ENCODE measurements at regions not wholly inside any gene's neighbourhood (a gene's known extent, or its start where the extent isn't known, plus 50 kb on each side); places are given as distances from the start of the nearest gene placed in this dataset.

DNA sequence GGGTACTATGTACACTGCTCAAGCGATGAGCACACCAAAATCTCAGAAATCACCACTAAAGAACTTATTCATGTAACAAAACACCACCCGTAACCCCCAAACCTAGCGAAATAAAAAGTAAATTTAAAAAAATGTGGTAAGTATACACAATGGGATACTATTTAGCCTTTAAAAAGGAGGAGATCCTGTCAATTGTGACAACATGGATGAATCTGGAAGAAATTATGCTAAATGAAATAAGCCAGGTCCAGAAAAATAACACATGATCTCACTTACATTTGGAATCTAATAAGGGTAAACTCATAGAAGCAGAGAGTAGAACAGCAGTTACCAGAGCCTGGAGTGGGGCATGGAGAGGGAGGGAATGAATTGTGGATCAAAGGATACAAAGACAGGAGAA, 98.5 kb upstream of the SPATS2L start:
- Mint-ChIP-seq H3K4me1 (peaks cover 21% of the 10 kb centered on the region), H3K27ac (no peak overlapping the region), H3K36me3 (ENCODE audit: low read depth) (peaks cover 29% of the 10 kb centered on the region), H3K4me3 (no peak overlapping the region), H3K9me3 (peaks cover 23% of the 10 kb centered on the region), H3K27me3 (ENCODE audit: insufficient read depth, low read depth, poor library complexity) (peaks cover 6% of the 10 kb centered on the region)
- H3F3A ChIP-seq (replicated peaks; ENCODE audit: low read depth) = peaks cover 8% of the 10 kb centered on the region; the same call in 1 of the 2 replicates
- H3K4me1 ChIP-seq (ENCODE audit: insufficient read depth) = peaks cover 6% of the 10 kb centered on the region; the same call in 1 of the 2 replicates
- ATAC-seq (no peak), DNase-seq (ENCODE audit: low spot score) (no peak)
- H3K27ac ChIP-seq (ENCODE audit: low read depth) = no peak overlapping the region
- no peak overlapping the region for H3K4me2 ChIP-seq
- H2AFZ ChIP-seq = no peak overlapping the region
- TF ChIP-seq REST (IDR thresholded peaks at IDR 0.05; ENCODE audit: unreplicated experiment) (no peak), STAT1 (IDR thresholded peaks at IDR 0.05; ENCODE audit: unreplicated experiment) (no peak), EZH2 (IDR thresholded peaks at IDR 0.05; ENCODE audit: low read depth, unreplicated experiment) (no peak), ZNF462 (CRISPR knock-in tag; IDR thresholded peaks at IDR 0.05) (no peak)
- no peaks in the 10 kb centered on the region for H3K9me2 ChIP-seq (ENCODE audit: insufficient read depth)
- no peak overlapping the region for H3K4me3 ChIP-seq
- no peaks in the 10 kb centered on the region for H3K36me3 ChIP-seq (ENCODE audit: insufficient read depth)
- no peaks in the 10 kb centered on the region for H3K79me2 ChIP-seq (replicated peaks; ENCODE audit: insufficient read depth)
- no peaks in the 10 kb centered on the region for H4K20me1 ChIP-seq (replicated peaks; ENCODE audit: insufficient read depth)
- no peaks in the 10 kb centered on the region for H3K27me3 ChIP-seq (ENCODE audit: insufficient read depth)

All from GM23338 (cell line).